NCI-H1092 treated with DMSO at 0.1 percent for 48 hours (cell line): ENCODE measurements at regions not wholly inside any gene's neighbourhood (a gene's known extent, or its start where the extent isn't known, plus 50 kb on each side); places are given as distances from the start of the nearest gene placed in this dataset.
"Not testable (repeated sequence)": the region's sequence is repeated elsewhere in the genome, so short reads cannot be mapped to it uniquely, and the experiment has no call there.

ENCODE experiments used
- DNase-seq: peaks from one replicate; lab custom pipeline; 2025; lab: John Stamatoyannopoulos, UW

- peak; percentile 48 for DNase-seq
These were observed 76.8 kb upstream of the COX20 start for GRCh38 chr1:244758708-244759107.

GRCh38 chr1:244759158-244759557 is 76.3 kb upstream of the COX20 start:
- no peak for DNase-seq

GRCh38 chr1:244760471-244760870 is 75.0 kb upstream of the COX20 start:
- DNase-seq = no peak

GRCh38 chr1:244761279-244761678 is 74.2 kb upstream of the COX20 start:
- DNase-seq = peak; percentile 4

GRCh38 chr1:244762629-244763028 is 72.8 kb upstream of the COX20 start:
- no peak for DNase-seq

- DNase-seq = no peak
These were observed 67.3 kb upstream of the COX20 start for GRCh38 chr1:244768186-244768585.

GRCh38 chr1:244768804-244769203 is 66.7 kb upstream of the COX20 start:
- DNase-seq = no peak

GRCh38 chr1:244770556-244770955 is 64.9 kb upstream of the COX20 start:
- DNase-seq = not testable (repeated sequence)

- no peak for DNase-seq
These were observed 61.9 kb upstream of the COX20 start for GRCh38 chr1:244773513-244773912.

GRCh38 chr1:244776783-244777182 is 58.7 kb upstream of the COX20 start:
- not testable (repeated sequence) for DNase-seq

- no peak for DNase-seq
These were observed 57.1 kb upstream of the COX20 start for GRCh38 chr1:244778344-244778743.

- no peak for DNase-seq
These were observed 56.0 kb upstream of the COX20 start for GRCh38 chr1:244779410-244779809.

GRCh38 chr1:244780311-244780710 is 55.1 kb upstream of the COX20 start:
- no peak for DNase-seq

- no peak for DNase-seq
These were observed 53.4 kb upstream of the COX20 start for GRCh38 chr1:244782056-244782455.

- no peak for DNase-seq
These were observed 52.3 kb upstream of the COX20 start for GRCh38 chr1:244783138-244783537.
